Muscle of leg (tissue), 3 donors: ENCODE measurements at regions not wholly inside any gene's neighbourhood (a gene's known extent, or its start where the extent isn't known, plus 50 kb on each side); places are given as distances from the start of the nearest gene placed in this dataset.

ENCODE experiments used
- DNase-seq: peaks from one replicate; pipeline ENCODE4 v3.0.0; 2013
- H3K27ac ChIP-seq: one replicate; pipeline ENCODE4 v1.5.1; 2013; ENCODE audit warnings: mild to moderate bottlenecking, low read length, control low read depth
- H3K27me3 ChIP-seq: one replicate; pipeline ENCODE4 v1.6.1; 2013; ENCODE audit warnings: low read length; ENCODE audit not compliant: control insufficient read depth, insufficient read depth
- H3K36me3 ChIP-seq: one replicate; pipeline ENCODE4 v1.6.1; 2013; ENCODE audit warnings: low read length; ENCODE audit not compliant: control insufficient read depth, insufficient read depth
- H3K4me1 ChIP-seq: one replicate; pipeline ENCODE4 v1.6.1; 2013; ENCODE audit warnings: low read length; ENCODE audit not compliant: control insufficient read depth, insufficient read depth
- H3K4me3 ChIP-seq: one replicate; pipeline ENCODE4 v1.5.1; 2013; ENCODE audit warnings: low read length, control low read depth
- H3K9me3 ChIP-seq: replicated peaks from 2 replicates; pipeline ENCODE4 v1.6.1; 2013; ENCODE audit warnings: low read depth, low read length; ENCODE audit not compliant: control insufficient read depth
- WGBS: methylation state at CpG from one replicate; pipeline ENCODE4 v1.1.5; 2013; ENCODE audit warnings: missing lambda C conversion rate; ENCODE audit not compliant: insufficient coverage; 5-methylcytosine and 5-hydroxymethylcytosine counted together

GRCh38 chr9:22240619-22241018 is 206.0 kb upstream of the DMRTA1 start:
- Histone ChIP-seq H3K27ac (no peak overlapping the region), H3K4me1 (no peaks in the 10 kb centered on the region), H3K9me3 (no peaks in the 10 kb centered on the region), H3K36me3 (no peaks in the 10 kb centered on the region), H3K27me3 (no peaks in the 10 kb centered on the region), H3K4me3 (no peak overlapping the region)
- no CpG with 5 or more reads among the region's 1 CpG for WGBS
- no peak for DNase-seq

- Histone ChIP-seq H3K27ac (no peak overlapping the region), H3K4me1 (no peaks in the 10 kb centered on the region), H3K9me3 (no peaks in the 10 kb centered on the region), H3K27me3 (no peaks in the 10 kb centered on the region), H3K36me3 (no peaks in the 10 kb centered on the region), H3K4me3 (no peak overlapping the region)
- no CpG with 5 or more reads among the region's 3 CpGs for WGBS
- DNase-seq, result no peak
Measured at GRCh38 chr9:22241024-22241423, 205.6 kb upstream of the DMRTA1 start.

DNA sequence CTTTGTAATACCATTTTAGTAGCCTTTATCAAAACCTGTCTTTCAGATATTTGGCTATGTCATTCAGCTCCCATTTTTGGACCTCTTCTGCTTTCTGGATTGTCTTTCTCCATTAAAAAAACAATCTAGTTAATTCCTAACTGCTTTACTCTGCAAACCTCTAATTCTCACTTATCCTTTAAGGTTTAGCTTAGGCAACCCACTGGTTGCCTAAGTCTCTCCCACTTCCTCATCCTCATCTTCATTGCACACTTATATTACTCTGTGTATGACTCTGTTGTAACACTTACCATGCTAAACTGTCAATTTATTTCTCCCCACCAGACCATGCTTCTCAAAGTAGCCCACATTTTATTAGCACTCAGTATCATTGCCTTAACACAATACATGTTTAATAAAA is 205.0 kb upstream of the DMRTA1 start:
- Histone ChIP-seq H3K36me3 (no peaks in the 10 kb centered on the region), H3K4me3 (no peak overlapping the region), H3K9me3 (no peaks in the 10 kb centered on the region), H3K27ac (no peak overlapping the region), H3K4me1 (no peaks in the 10 kb centered on the region), H3K27me3 (no peaks in the 10 kb centered on the region)
- DNase-seq, result no peak

- Histone ChIP-seq H3K27ac (no peak overlapping the region), H3K36me3 (no peaks in the 10 kb centered on the region), H3K27me3 (no peaks in the 10 kb centered on the region), H3K4me3 (no peak overlapping the region), H3K4me1 (no peaks in the 10 kb centered on the region), H3K9me3 (no peaks in the 10 kb centered on the region)
- WGBS, result 13% methylated on average over 4 of the region's 9 CpGs
- DNase-seq, result peak; percentile 47
Measured at GRCh38 chr9:22244139-22245011, 202.2 kb upstream of the DMRTA1 start.

- DNase-seq, result no peak
- no peaks in the 10 kb centered on the region for H3K27me3 ChIP-seq
- H3K9me3 ChIP-seq, result peaks cover 15% of the 10 kb centered on the region
- H3K36me3 ChIP-seq, result no peaks in the 10 kb centered on the region
- WGBS, result no CpG with 5 or more reads among the region's 1 CpG
- H3K27ac ChIP-seq, result no peak overlapping the region
- no peak overlapping the region for H3K4me3 ChIP-seq
- H3K4me1 ChIP-seq, result no peaks in the 10 kb centered on the region
Measured at GRCh38 chr9:22255337-22255736, 191.3 kb upstream of the DMRTA1 start.

DNA sequence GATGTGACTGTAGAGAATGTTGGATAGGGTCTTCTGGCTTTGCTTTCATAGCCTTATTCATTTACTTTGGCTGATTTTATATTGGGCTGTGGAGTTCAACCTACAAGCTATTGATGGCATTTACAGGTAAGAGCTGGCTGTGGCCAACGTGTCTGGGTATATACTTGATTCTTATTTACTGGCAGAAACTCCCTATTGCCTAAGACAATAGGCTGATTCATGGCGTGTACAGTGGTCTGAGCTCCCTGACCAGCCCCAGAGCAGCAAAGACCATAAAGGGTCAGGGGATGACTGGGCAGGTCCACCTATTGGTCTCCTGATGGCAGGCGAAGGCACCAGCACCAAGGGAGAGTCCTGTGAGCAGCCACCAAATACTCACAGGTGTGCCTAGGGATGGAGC is 190.2 kb upstream of the DMRTA1 start:
- Histone ChIP-seq H3K27ac (no peak overlapping the region), H3K27me3 (no peaks in the 10 kb centered on the region), H3K9me3 (peaks cover 13% of the 10 kb centered on the region), H3K36me3 (no peaks in the 10 kb centered on the region), H3K4me3 (no peak overlapping the region), H3K4me1 (no peaks in the 10 kb centered on the region)
- 79% methylated on average over 3 of the region's 3 CpGs for WGBS
- no peak for DNase-seq

DNA sequence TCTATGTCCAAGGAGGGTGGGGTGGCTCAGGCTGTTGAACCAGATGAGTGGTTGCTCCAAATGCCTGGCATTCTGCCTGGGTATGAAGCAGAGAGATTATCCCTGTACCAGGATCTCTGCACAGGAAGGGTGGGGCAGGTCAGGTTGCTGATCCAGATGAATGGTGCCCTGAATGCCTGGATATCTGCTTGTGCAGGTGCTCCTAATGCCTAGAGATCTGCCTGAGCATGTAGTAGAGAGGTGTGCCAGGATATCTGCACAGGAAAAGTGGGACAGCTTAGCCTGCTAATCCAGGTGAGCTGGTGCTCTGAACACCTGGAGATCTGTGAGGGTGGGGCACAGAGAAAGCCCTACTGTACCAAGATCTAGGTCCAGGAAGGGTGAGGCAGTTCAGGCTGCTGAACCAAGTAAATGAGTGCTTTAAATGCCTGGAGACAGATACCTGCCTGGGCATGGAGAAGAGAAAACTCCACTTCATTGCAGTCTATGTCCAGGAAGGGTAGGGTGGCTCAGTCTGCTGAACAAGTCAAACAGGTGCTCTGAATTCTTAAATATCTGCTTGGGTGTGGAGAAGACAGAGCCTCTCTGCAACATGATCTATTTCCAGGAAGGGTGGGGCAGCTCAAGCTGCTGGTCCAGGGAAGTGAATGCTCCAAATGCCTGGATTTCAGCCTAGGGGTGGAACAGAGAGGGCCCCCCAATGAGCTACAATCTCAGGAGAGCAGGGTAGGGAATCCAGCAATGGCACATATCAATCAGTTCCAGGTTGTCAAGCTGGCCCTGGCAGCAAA is 189.4 kb upstream of the DMRTA1 start:
- H3K27me3 ChIP-seq, result no peaks in the 10 kb centered on the region
- H3K27ac ChIP-seq, result no peak overlapping the region
- no peak for DNase-seq
- no peak overlapping the region for H3K4me3 ChIP-seq
- no peaks in the 10 kb centered on the region for H3K4me1 ChIP-seq
- H3K9me3 ChIP-seq, result peaks cover 8% of the 10 kb centered on the region
- no peaks in the 10 kb centered on the region for H3K36me3 ChIP-seq

GRCh38 chr9:22265038-22265437 is 181.6 kb upstream of the DMRTA1 start:
- no peaks in the 10 kb centered on the region for H3K4me1 ChIP-seq
- H3K27ac ChIP-seq, result no peak overlapping the region
- no peaks in the 10 kb centered on the region for H3K27me3 ChIP-seq
- H3K4me3 ChIP-seq, result no peak overlapping the region
- no peaks in the 10 kb centered on the region for H3K36me3 ChIP-seq
- DNase-seq, result no peak
- H3K9me3 ChIP-seq, result peaks cover 3% of the 10 kb centered on the region

- Histone ChIP-seq H3K27ac (no peak overlapping the region), H3K4me1 (no peaks in the 10 kb centered on the region), H3K27me3 (no peaks in the 10 kb centered on the region), H3K9me3 (no peaks in the 10 kb centered on the region), H3K4me3 (no peak overlapping the region), H3K36me3 (no peaks in the 10 kb centered on the region)
- no peak for DNase-seq
- no CpG with 5 or more reads among the region's 2 CpGs for WGBS
Measured at GRCh38 chr9:22265534-22265933, 181.1 kb upstream of the DMRTA1 start.

DNA sequence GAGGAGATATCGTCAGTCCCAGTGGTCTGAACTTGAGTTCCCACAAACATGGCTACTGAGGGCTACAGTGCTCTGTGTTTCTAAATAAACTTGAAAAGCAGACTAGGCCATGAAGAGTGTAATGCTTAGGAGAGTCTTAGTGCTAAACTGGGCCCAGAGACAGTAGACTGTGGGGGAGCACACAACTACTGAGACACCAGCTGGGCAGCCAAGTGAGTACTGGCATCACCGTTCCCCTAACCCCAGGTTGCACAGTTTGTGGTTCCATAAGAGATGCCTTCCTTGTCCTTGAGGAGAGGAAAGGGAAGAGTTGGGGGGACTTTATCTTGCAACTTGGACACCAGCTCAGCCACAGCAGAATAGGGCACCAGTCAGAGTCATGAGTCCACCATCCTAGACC is 172.1 kb upstream of the DMRTA1 start:
- no peaks in the 10 kb centered on the region for H3K27me3 ChIP-seq
- H3K4me3 ChIP-seq, result no peak overlapping the region
- H3K27ac ChIP-seq, result no peak overlapping the region
- no peaks in the 10 kb centered on the region for H3K36me3 ChIP-seq
- no peaks in the 10 kb centered on the region for H3K9me3 ChIP-seq
- DNase-seq, result no peak
- 67% methylated on average over 1 of the region's 2 CpGs for WGBS
- H3K4me1 ChIP-seq, result no peaks in the 10 kb centered on the region
